ENCODE measurements at regions not wholly inside any gene's neighbourhood (a gene's known extent, or its start where the extent isn't known, plus 50 kb on each side); places are given as distances from the start of the nearest gene placed in this dataset.

GRCh38 chr11:12319461-12319951 lies 57.9 kb upstream of the PARVA start:
- TF ChIP-seq CTCF (conservative IDR thresholded peaks at IDR 0.05 in 1 of 2, IDR thresholded peaks at IDR 0.05 in 1 of 2; ENCODE audit: extremely low read depth in 1 of 2, insufficient read depth in 1 of 2, low read depth in 1 of 2, low read length in 2 of 2): no peak
- no peak for TF ChIP-seq EZH2 (IDR thresholded peaks at IDR 0.05; ENCODE audit: borderline replicate concordance, low read length)

Measured in mammary epithelial cell (primary cell).